ENCODE measurements at regions not wholly inside any gene's neighbourhood (a gene's known extent, or its start where the extent isn't known, plus 50 kb on each side); places are given as distances from the start of the nearest gene placed in this dataset.
A peak's percentile ranks its signal among the peaks of the same experiment; 100 is the strongest.
"Not testable (repeated sequence)": the region's sequence is repeated elsewhere in the genome, so short reads cannot be mapped to it uniquely, and the experiment has no call there.

- no peak for DNase-seq (ENCODE audit: low spot score)
These were observed 142.0 kb upstream of the KCNJ15 start for GRCh38 chr21:38114717-38115333.

- no peak for DNase-seq (ENCODE audit: low spot score)
These were observed 140.9 kb upstream of the KCNJ15 start for GRCh38 chr21:38115870-38116269.

GRCh38 chr21:38119793-38120192 lies 137.0 kb upstream of the KCNJ15 start:
- no peak for DNase-seq (ENCODE audit: low spot score)

- DNase-seq (ENCODE audit: low spot score): not testable (repeated sequence)
These were observed 136.2 kb upstream of the KCNJ15 start for GRCh38 chr21:38120679-38120983.

GRCh38 chr21:38120984-38121855 lies 135.6 kb upstream of the KCNJ15 start:
- DNase-seq (ENCODE audit: low spot score): no peak

- DNase-seq (ENCODE audit: low spot score): no peak
These were observed 134.7 kb upstream of the KCNJ15 start for GRCh38 chr21:38121888-38122720.

GRCh38 chr21:38123626-38124025 lies 133.2 kb upstream of the KCNJ15 start:
- DNase-seq (ENCODE audit: low spot score): no peak

- peak; percentile 40 for DNase-seq (ENCODE audit: low spot score)
These were observed 130.0 kb upstream of the KCNJ15 start for GRCh38 chr21:38126666-38127303.

GRCh38 chr21:38129711-38130110 lies 127.1 kb upstream of the KCNJ15 start:
- no peak for DNase-seq (ENCODE audit: low spot score)

- no peak for DNase-seq (ENCODE audit: low spot score)
These were observed 123.6 kb upstream of the KCNJ15 start for GRCh38 chr21:38133240-38133639.

GRCh38 chr21:38134084-38134873 lies 122.5 kb upstream of the KCNJ15 start:
- no peak for DNase-seq (ENCODE audit: low spot score)

GRCh38 chr21:38136201-38136600 lies 120.6 kb upstream of the KCNJ15 start:
- DNase-seq (ENCODE audit: low spot score): no peak

GRCh38 chr21:38139380-38140168 lies 117.2 kb upstream of the KCNJ15 start:
- DNase-seq (ENCODE audit: low spot score): no peak

- no peak for DNase-seq (ENCODE audit: low spot score)
These were observed 116.4 kb upstream of the KCNJ15 start for GRCh38 chr21:38140207-38140903.

GRCh38 chr21:38142224-38142623 lies 114.6 kb upstream of the KCNJ15 start:
- no peak for DNase-seq (ENCODE audit: low spot score)

- no peak for DNase-seq (ENCODE audit: low spot score)
These were observed 112.6 kb upstream of the KCNJ15 start for GRCh38 chr21:38144193-38144592.

- no peak for DNase-seq (ENCODE audit: low spot score)
These were observed 111.7 kb upstream of the KCNJ15 start for GRCh38 chr21:38145104-38145503.

GRCh38 chr21:38147391-38147790 lies 109.4 kb upstream of the KCNJ15 start:
- DNase-seq (ENCODE audit: low spot score): no peak

- DNase-seq (ENCODE audit: low spot score): no peak
These were observed 108.7 kb upstream of the KCNJ15 start for GRCh38 chr21:38148046-38148445.

- DNase-seq (ENCODE audit: low spot score): no peak
These were observed 105.7 kb upstream of the KCNJ15 start for GRCh38 chr21:38151021-38151645.

Data from germinal center (tissue), 1 donor.